ENCODE measurements at regions not wholly inside any gene's neighbourhood (a gene's known extent, or its start where the extent isn't known, plus 50 kb on each side); places are given as distances from the start of the nearest gene placed in this dataset.

- TF ChIP-seq, protein P1, sequence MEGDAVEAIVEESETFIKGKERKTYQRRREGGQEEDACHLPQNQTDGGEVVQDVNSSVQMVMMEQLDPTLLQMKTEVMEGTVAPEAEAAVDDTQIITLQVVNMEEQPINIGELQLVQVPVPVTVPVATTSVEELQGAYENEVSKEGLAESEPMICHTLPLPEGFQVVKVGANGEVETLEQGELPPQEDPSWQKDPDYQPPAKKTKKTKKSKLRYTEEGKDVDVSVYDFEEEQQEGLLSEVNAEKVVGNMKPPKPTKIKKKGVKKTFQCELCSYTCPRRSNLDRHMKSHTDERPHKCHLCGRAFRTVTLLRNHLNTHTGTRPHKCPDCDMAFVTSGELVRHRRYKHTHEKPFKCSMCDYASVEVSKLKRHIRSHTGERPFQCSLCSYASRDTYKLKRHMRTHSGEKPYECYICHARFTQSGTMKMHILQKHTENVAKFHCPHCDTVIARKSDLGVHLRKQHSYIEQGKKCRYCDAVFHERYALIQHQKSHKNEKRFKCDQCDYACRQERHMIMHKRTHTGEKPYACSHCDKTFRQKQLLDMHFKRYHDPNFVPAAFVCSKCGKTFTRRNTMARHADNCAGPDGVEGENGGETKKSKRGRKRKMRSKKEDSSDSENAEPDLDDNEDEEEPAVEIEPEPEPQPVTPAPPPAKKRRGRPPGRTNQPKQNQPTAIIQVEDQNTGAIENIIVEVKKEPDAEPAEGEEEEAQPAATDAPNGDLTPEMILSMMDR (conservative IDR thresholded peaks at IDR 0.05; ENCODE audit: low read length) = no peak
- H3K4me3 ChIP-seq (ENCODE audit: low read length) = no peak overlapping the region
- no peak for DNase-seq (ENCODE audit: low read depth)
Observed at GRCh38 chr22:22946131-22946530, 58.5 kb downstream of the IGLL5 start.

GRCh38 chr22:22948651-22949571 lies 61.3 kb downstream of the IGLL5 start:
- TF ChIP-seq, protein P1 (conservative IDR thresholded peaks at IDR 0.05; ENCODE audit: low read length) = no peak
- peak; percentile 75 for DNase-seq (ENCODE audit: low read depth)
- H3K4me3 ChIP-seq (ENCODE audit: low read length) = no peak overlapping the region

DNA sequence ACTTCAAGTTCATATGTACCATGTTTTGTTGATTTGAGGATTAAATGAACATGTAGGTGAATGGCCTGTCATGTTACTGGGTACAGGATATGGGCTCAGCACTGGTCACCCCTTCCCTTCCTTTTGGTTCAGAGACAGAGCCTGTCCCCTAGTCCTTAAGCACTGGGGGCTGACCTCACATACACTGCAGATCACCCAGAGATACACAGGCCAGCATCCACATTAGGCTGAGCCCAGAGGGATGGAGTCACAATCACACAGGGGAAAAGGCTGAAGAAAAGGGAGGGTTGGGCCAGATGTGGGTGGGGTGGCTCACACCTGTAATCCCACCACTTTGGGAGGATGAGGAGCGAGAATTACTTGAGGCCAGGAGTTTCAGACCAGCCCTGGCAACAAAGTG lies 62.3 kb downstream of the IGLL5 start:
- TF ChIP-seq, protein P1 (conservative IDR thresholded peaks at IDR 0.05; ENCODE audit: low read length) = no peak
- no peak for DNase-seq (ENCODE audit: low read depth)

DNA sequence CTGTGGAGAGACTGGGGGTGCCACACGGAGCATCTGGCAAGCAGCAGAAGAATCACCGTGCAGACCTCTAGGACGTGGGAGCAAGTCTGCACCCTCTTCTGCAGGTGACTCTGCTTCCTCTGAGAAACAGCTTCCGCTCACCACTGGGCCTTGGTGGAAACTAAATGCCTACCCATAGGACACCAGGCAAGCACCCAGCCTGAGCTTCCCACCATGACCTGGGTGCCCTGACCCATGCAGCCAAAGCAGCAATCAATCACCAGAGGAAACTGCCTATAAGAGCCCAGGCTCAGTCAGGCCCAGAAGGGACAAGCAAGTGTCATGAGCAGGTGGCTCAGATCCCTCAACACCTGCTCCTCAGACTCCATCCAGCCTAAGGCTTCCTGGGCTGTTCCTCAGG lies 63.4 kb downstream of the IGLL5 start:
- no peak for DNase-seq (ENCODE audit: low read depth)
- TF ChIP-seq, protein P1 (conservative IDR thresholded peaks at IDR 0.05; ENCODE audit: low read length) = no peak
- no peak overlapping the region for H3K4me3 ChIP-seq (ENCODE audit: low read length)

More for the DNA sequence above, 62.3 kb downstream of the IGLL5 start:
- H3K4me3 ChIP-seq (ENCODE audit: low read length) = no peak overlapping the region

DNA sequence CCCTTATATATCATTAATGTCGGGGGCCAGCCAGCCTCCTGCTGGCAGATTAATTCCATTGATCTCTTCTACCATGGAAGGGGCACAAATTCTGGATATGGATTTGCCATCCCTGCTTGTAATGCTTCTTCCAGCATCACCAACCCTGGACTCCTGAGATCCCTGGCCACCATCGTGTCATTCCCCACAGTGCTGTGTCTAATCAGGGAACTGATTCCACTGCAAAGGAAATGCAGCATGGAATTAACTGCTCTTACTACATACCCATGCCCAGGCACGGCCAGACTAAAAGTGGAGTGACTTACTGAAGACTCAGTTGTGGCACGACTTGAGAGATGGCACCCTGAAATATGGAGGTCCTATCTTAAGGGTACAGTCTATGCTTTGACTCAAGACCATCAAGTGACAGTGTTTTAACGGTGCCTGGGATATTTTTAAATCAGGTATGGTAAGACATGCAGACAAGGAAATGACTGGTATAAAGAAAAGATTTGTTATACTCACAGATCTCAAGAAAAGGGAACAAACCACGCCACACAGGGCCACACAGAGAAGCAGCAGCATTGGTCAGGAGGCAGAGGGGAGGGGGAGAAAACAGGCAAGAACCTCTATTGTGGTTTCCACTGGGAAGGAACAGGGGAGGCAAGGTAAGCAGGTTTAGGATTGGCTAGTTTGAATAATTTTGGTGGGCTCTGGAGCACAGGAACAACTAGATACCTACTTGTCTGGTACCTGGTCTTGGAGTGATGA lies 65.1 kb downstream of the IGLL5 start:
- DNase-seq (ENCODE audit: low read depth) = no peak
- no peak overlapping the region for H3K4me3 ChIP-seq (ENCODE audit: low read length)
- TF ChIP-seq, protein P1 (conservative IDR thresholded peaks at IDR 0.05; ENCODE audit: low read length) = no peak

DNA sequence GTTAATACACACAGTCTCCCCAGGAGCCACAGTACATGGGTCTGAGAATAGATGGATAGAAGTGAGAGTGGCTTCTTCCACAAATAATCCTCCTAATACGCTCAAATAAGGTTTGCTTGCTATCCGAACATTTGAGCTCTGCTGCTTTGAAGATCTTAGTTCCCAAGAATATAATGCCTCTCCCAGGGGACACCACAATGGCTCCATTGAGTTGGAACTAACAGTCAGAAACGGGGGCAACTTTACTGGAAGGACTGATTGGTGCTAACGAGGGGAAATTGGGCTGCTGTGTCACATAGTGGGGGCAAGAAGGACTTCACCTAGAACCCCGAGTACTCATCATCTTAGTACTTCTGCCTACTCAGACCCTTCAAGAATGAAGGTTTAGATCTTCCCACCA lies 66.2 kb downstream of the IGLL5 start:
- no peak for DNase-seq (ENCODE audit: low read depth)
- TF ChIP-seq, protein P1 (conservative IDR thresholded peaks at IDR 0.05; ENCODE audit: low read length) = no peak
- no peak overlapping the region for H3K4me3 ChIP-seq (ENCODE audit: low read length)
